ENCODE measurements at regions not wholly inside any gene's neighbourhood (a gene's known extent, or its start where the extent isn't known, plus 50 kb on each side); places are given as distances from the start of the nearest gene placed in this dataset.

- Histone ChIP-seq H3K4me2 (no peak overlapping the region), H3K27me3 (ENCODE audit: insufficient read depth, low read depth) (no peaks in the 10 kb centered on the region), H3K9ac (no peak overlapping the region), H3K4me1 (ENCODE audit: low read depth, poor library complexity, severe bottlenecking) (no peaks in the 10 kb centered on the region), H3K4me3 (IDR thresholded peaks at IDR 0.05; ENCODE audit: insufficient read depth, low read depth, low read length) (no peak overlapping the region), H3K79me2 (ENCODE audit: insufficient read depth, low read depth) (no peaks in the 10 kb centered on the region), H3K36me3 (ENCODE audit: insufficient read depth) (no peaks in the 10 kb centered on the region), H3K27ac (no peak overlapping the region), H4K20me1 (ENCODE audit: insufficient read depth) (no peaks in the 10 kb centered on the region), H2AFZ (ENCODE audit: low read depth) (no peak overlapping the region)
- no peak for TF ChIP-seq CTCF (conservative IDR thresholded peaks at IDR 0.05; ENCODE audit: low read depth, low read length)
Measured at GRCh38 chr13:32850316-32851052, 165.7 kb upstream of the KL start.

DNA sequence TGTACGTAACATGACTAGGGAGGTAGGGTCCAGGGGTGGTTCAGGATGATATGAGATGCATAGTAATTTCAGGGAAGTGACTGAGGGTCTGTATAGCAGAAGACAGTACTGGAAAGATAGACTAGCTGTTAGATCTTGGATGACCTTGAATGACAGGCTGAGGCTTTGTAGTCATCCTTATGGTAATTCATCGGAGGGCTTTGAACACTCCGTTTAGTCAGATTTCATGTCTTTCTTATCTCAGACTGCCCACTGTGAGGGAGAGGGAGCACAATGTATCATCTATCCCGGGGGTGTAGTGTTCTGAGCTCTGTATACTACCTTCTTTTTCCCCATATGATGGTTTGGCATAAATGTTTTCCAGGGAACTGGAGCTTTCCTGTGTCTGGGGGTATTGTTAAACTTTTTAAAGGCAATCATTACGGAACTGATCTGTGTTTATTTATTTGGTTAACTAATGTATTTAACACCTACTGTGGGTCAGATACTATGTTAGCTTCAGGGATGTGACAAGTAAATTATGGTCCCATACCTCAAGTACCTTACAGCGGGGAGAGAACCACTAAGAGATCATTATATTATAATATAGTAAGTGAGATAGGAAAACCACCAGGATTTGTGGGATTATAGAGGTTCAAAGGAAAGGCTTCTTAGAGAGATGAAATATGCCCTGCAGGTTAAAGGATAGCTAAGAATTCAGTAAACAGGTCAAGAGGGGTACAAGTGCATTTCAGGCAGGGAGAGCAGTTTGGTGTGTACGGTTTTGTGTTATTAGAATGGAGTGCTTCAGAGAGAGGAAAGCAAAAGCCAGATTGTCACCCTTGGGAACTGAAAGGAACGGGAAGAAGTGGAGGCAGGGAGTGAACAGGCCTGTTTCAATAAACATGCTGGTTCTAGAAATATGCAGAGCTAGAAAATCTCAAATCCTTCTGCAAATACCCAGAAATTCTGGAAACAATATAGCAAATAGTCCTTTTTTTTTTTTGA lies 164.8 kb upstream of the KL start:
- no peak overlapping the region for H3K4me3 ChIP-seq (IDR thresholded peaks at IDR 0.05; ENCODE audit: insufficient read depth, low read depth, low read length)
- no peaks in the 10 kb centered on the region for H3K4me1 ChIP-seq (ENCODE audit: low read depth, poor library complexity, severe bottlenecking)
- no peak overlapping the region for H3K4me2 ChIP-seq
- no peak overlapping the region for H3K9ac ChIP-seq
- no peaks in the 10 kb centered on the region for H3K27me3 ChIP-seq (ENCODE audit: insufficient read depth, low read depth)
- no peaks in the 10 kb centered on the region for H4K20me1 ChIP-seq (ENCODE audit: insufficient read depth)
- H3K79me2 ChIP-seq (ENCODE audit: insufficient read depth, low read depth), result no peaks in the 10 kb centered on the region
- H3K27ac ChIP-seq, result no peak overlapping the region
- TF ChIP-seq CTCF (conservative IDR thresholded peaks at IDR 0.05; ENCODE audit: low read depth, low read length), result no peak
- H2AFZ ChIP-seq (ENCODE audit: low read depth), result no peak overlapping the region
- H3K36me3 ChIP-seq (ENCODE audit: insufficient read depth), result no peaks in the 10 kb centered on the region

GRCh38 chr13:32852526-32852925 lies 163.7 kb upstream of the KL start:
- no peaks in the 10 kb centered on the region for H3K4me1 ChIP-seq (ENCODE audit: low read depth, poor library complexity, severe bottlenecking)
- no peaks in the 10 kb centered on the region for H3K27me3 ChIP-seq (ENCODE audit: insufficient read depth, low read depth)
- H4K20me1 ChIP-seq (ENCODE audit: insufficient read depth), result no peaks in the 10 kb centered on the region
- H3K4me3 ChIP-seq (IDR thresholded peaks at IDR 0.05; ENCODE audit: insufficient read depth, low read depth, low read length), result no peak overlapping the region
- H3K4me2 ChIP-seq, result no peak overlapping the region
- H2AFZ ChIP-seq (ENCODE audit: low read depth), result no peak overlapping the region
- no peak overlapping the region for H3K9ac ChIP-seq
- TF ChIP-seq CTCF (conservative IDR thresholded peaks at IDR 0.05; ENCODE audit: low read depth, low read length), result no peak
- no peaks in the 10 kb centered on the region for H3K36me3 ChIP-seq (ENCODE audit: insufficient read depth)
- no peak overlapping the region for H3K27ac ChIP-seq
- no peaks in the 10 kb centered on the region for H3K79me2 ChIP-seq (ENCODE audit: insufficient read depth, low read depth)

DNA sequence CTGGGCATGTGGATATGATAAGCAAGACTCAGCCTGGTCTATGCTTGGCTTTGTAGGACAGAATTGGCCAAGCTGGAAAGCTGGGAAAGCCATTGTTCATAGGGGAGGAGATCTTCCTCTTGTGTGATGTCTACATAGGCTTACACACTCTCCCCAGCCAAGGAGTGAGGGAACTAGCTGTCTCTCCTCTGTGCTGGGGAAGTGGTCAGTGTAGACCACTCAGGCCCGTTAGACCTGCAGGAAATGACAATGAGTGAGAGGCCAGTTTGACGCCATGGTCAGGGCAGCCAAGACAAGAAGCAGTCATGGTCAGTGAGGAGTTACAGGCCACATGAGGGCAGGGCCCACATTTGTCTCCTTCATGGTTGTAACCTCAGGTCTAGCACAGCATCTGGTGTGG lies 159.1 kb upstream of the KL start:
- Histone ChIP-seq H3K4me1 (ENCODE audit: low read depth, poor library complexity, severe bottlenecking) (no peaks in the 10 kb centered on the region), H3K4me3 (IDR thresholded peaks at IDR 0.05; ENCODE audit: insufficient read depth, low read depth, low read length) (no peak overlapping the region), H3K27me3 (ENCODE audit: insufficient read depth, low read depth) (no peaks in the 10 kb centered on the region), H2AFZ (ENCODE audit: low read depth) (no peak overlapping the region), H3K27ac (no peak overlapping the region), H3K9ac (no peak overlapping the region), H3K79me2 (ENCODE audit: insufficient read depth, low read depth) (no peaks in the 10 kb centered on the region), H3K36me3 (ENCODE audit: insufficient read depth) (no peaks in the 10 kb centered on the region), H3K4me2 (no peak overlapping the region), H4K20me1 (ENCODE audit: insufficient read depth) (no peaks in the 10 kb centered on the region)
- TF ChIP-seq CTCF (conservative IDR thresholded peaks at IDR 0.05; ENCODE audit: low read depth, low read length), result no peak

Data from KMS-11 (cell line).